SU-DHL-6 (cell line): ENCODE measurements at regions not wholly inside any gene's neighbourhood (a gene's known extent, or its start where the extent isn't known, plus 50 kb on each side); places are given as distances from the start of the nearest gene placed in this dataset.

Experiments
- CTCF ChIP-seq: fragments of 200-600 bp; sonication (generic); IDR thresholded peaks from one replicate; pipeline ENCODE4 v1.5.1; 2017; ENCODE audit warnings: antibody characterized with exemption, mild to moderate bottlenecking, low read length, moderate library complexity; ENCODE audit not compliant: insufficient read depth, poor library complexity, severe bottlenecking
- EZH2phosphoT487 ChIP-seq: fragments of 200-600 bp; sonication (generic), shearing (Covaris generic); conservative IDR thresholded peaks from 2 replicates; pipeline ENCODE4 v1.6.1; 2018; ENCODE audit warnings: mild to moderate bottlenecking, antibody characterized with exemption, low read length, moderate library complexity, mixed read lengths

- TF ChIP-seq CTCF (no peak), EZH2phosphoT487 (no peak)
Measured at GRCh38 chr7:95658676-95659075, 62.4 kb upstream of the PDK4 start.
